Adrenal gland (tissue), 9 donors: ENCODE measurements at regions not wholly inside any gene's neighbourhood (a gene's known extent, or its start where the extent isn't known, plus 50 kb on each side); places are given as distances from the start of the nearest gene placed in this dataset.

Experiments used
- DNase-seq, 7 donors: peaks; one replicate each; pipeline ENCODE4 v3.0.0-alpha.2; 2019 to 2020
- H3K27ac ChIP-seq, 5 donors: fragments of 200-600 bp; sonication (generic) in 4 of 5; 1 replicate in 3 of 5; 2 replicates in 2 of 5; pipeline versions ENCODE4 v1.5.1 to v1.8.0; 2016 to 2020; ENCODE audit warnings: mild to moderate bottlenecking in 1 of 5
- H3K27me3 ChIP-seq: fragments of 200-600 bp; 2 replicates; pipeline ENCODE4 v1.8.0; 2021
- H3K36me3 ChIP-seq, 2 donors: fragments of 200-600 bp; replicated peaks in 1 of 2; 1 replicate in 1 of 2; 2 replicates in 1 of 2; pipeline versions ENCODE4 v1.5.1 to v1.8.0; 2018 to 2022
- H3K4me1 ChIP-seq, 2 donors: fragments of 200-600 bp; replicated peaks in 1 of 2; 1 replicate in 1 of 2; 2 replicates in 1 of 2; pipeline versions ENCODE4 v1.5.1 to v1.8.0; 2018 to 2021
- H3K4me3 ChIP-seq, 4 donors: fragments of 200-600 bp; sonication (generic) in 3 of 4; one replicate each; pipeline ENCODE4 v1.5.1; 2016 to 2018
- H3K9me3 ChIP-seq, 3 donors: fragments of 200-600 bp; sonication (generic) in 1 of 3; replicated peaks in 1 of 3; 1 replicate in 2 of 3; 2 replicates in 1 of 3; pipeline versions ENCODE4 v1.5.1 to v1.8.0; 2016 to 2021
- POLR2A ChIP-seq, 2 donors: fragments of 450-650 bp; IDR thresholded peaks; one replicate each; pipeline ENCODE4 v1.6.1; 2017; ENCODE audit warnings: antibody characterized with exemption in 2 of 2, mild to moderate bottlenecking in 2 of 2, moderate library complexity in 1 of 2
- WGBS, 4 donors: extraction: QIAGEN DNeasy Blood & Tissue Kit in 2 of 4; methylation state at CpG; one replicate each; pipeline versions ENCODE4 v1.1.5 to v1.1.7; 2013 to 2017; 5-methylcytosine and 5-hydroxymethylcytosine counted together
- intact Hi-C, 2 donors: fragments of 100-400 bp; cut with DNase I; formaldehyde crosslinking; loops; one replicate each; pipeline versions ENCODE4 v1.14.1 to v1.15.0; 2022 to 2023
- TF ChIP-seq, protein P1 (sequence below), 6 experiments: fragments of 450-650 bp in 4 of 6; fragments of 200-600 bp in 2 of 6; sonication (generic) in 1 of 6; IDR thresholded peaks; 1 replicate in 5 of 6; 2 replicates in 1 of 6; pipeline versions ENCODE4 v1.5.1 to v1.8.0; 2016 to 2021; ENCODE audit warnings: antibody characterized with exemption in 6 of 6, mild to moderate bottlenecking in 2 of 6, moderate library complexity in 1 of 6
- donor health status: healthy with polysubstance abuse.
- donor health status: Bipolar disorder and iron deficiency.
- donor health status: DM: yes; HTN: yes; CAD: no.
- donor health status: DM: no; HTN: no; CAD: no.
- donor health status: DM: no; HTN: no; CAD: no.

- peaks cover 0 to 6% of the 10 kb centered on the region in 2 donors for H3K4me1 ChIP-seq
- H3K9me3 ChIP-seq, result no peaks in the 10 kb centered on the region
- no peak overlapping the region for H3K4me3 ChIP-seq
- 75 to 82% (median 78%) methylated on average over 5 of the region's 5 CpGs for WGBS, 4 donors
- intact Hi-C loops, result no loop called here
- DNase-seq, result no peak
- TF ChIP-seq POLR2A (IDR thresholded peaks at IDR 0.05), result no peak
- TF ChIP-seq, protein P1, sequence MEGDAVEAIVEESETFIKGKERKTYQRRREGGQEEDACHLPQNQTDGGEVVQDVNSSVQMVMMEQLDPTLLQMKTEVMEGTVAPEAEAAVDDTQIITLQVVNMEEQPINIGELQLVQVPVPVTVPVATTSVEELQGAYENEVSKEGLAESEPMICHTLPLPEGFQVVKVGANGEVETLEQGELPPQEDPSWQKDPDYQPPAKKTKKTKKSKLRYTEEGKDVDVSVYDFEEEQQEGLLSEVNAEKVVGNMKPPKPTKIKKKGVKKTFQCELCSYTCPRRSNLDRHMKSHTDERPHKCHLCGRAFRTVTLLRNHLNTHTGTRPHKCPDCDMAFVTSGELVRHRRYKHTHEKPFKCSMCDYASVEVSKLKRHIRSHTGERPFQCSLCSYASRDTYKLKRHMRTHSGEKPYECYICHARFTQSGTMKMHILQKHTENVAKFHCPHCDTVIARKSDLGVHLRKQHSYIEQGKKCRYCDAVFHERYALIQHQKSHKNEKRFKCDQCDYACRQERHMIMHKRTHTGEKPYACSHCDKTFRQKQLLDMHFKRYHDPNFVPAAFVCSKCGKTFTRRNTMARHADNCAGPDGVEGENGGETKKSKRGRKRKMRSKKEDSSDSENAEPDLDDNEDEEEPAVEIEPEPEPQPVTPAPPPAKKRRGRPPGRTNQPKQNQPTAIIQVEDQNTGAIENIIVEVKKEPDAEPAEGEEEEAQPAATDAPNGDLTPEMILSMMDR (IDR thresholded peaks at IDR 0.05), result no peak
- no peaks in the 10 kb centered on the region for H3K27me3 ChIP-seq
- no peak overlapping the region for H3K27ac ChIP-seq
- no peaks in the 10 kb centered on the region for H3K36me3 ChIP-seq
Observed at GRCh38 chr9:92185681-92186080, 70.5 kb upstream of the SPTLC1 start.

GRCh38 chr9:92185096-92185495 lies 69.9 kb upstream of the SPTLC1 start:
- no peaks in the 10 kb centered on the region for H3K27me3 ChIP-seq
- DNase-seq, result peak in 1 of 7 donors; percentile 29
- no peak overlapping the region for H3K27ac ChIP-seq
- H3K4me1 ChIP-seq, result peaks cover 0 to 8% of the 10 kb centered on the region in 2 donors
- H3K36me3 ChIP-seq, result no peaks in the 10 kb centered on the region
- H3K9me3 ChIP-seq, result no peaks in the 10 kb centered on the region
- TF ChIP-seq, protein P1 (IDR thresholded peaks at IDR 0.05), result no peak
- TF ChIP-seq POLR2A (IDR thresholded peaks at IDR 0.05), result no peak
- WGBS, 4 donors, result 87 to 93% (median 91%) methylated on average over 8 to 9 of the region's 9 CpGs
- intact Hi-C loops, result no loop called here
- no peak overlapping the region for H3K4me3 ChIP-seq

DNA sequence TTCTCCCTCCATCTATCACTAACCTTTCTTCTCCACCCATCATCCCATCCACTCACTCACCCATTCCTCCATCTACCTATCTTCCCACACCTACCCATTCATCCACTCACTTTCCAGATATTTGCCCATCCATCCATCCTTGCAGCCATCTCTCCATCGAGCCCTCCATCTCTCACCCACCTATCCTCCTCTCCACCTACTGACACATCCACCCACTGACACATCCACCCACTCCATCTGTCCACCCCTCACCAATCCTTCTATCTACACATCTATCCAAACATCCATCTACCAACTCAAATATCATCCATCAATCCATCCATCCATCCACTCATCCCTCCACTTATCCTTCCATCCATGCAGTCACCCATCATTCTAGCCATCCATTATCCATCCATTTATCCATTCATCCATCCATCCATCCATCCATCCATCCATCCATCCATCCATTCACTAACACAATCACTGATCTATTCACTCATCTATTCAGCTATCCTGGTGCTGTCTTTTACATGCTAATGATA lies 68.9 kb upstream of the SPTLC1 start:
- H3K27me3 ChIP-seq, result no peaks in the 10 kb centered on the region
- H3K9me3 ChIP-seq, result no peaks in the 10 kb centered on the region
- intact Hi-C loops, result loop anchor here in 1 of 2 donors (5.0 kb wide), 1 partner anchor 572 kb away; no protein-coding TSS in a partner anchor
- WGBS, 4 donors, result 76 to 93% (median 83%) methylated on average over 1 of the region's 1 CpG
- peaks cover 0 to 8% of the 10 kb centered on the region in 2 donors for H3K4me1 ChIP-seq
- H3K4me3 ChIP-seq, result no peak overlapping the region
- H3K27ac ChIP-seq, result no peak overlapping the region
- H3K36me3 ChIP-seq, result no peaks in the 10 kb centered on the region
- TF ChIP-seq, protein P1 (IDR thresholded peaks at IDR 0.05), result no peak
- TF ChIP-seq POLR2A (IDR thresholded peaks at IDR 0.05), result no peak
- no peak for DNase-seq

GRCh38 chr9:92183449-92183848 lies 68.2 kb upstream of the SPTLC1 start:
- intact Hi-C loops, result loop anchor here in 1 of 2 donors (5.0 kb wide), 1 partner anchor 571 kb away; no protein-coding TSS in a partner anchor
- H3K4me1 ChIP-seq, result peaks cover 0 to 8% of the 10 kb centered on the region in 2 donors
- no peaks in the 10 kb centered on the region for H3K9me3 ChIP-seq
- no peak for TF ChIP-seq POLR2A (IDR thresholded peaks at IDR 0.05)
- TF ChIP-seq, protein P1 (IDR thresholded peaks at IDR 0.05), result no peak
- no peak overlapping the region for H3K27ac ChIP-seq
- H3K4me3 ChIP-seq, result no peak overlapping the region
- DNase-seq, result no peak
- no peaks in the 10 kb centered on the region for H3K36me3 ChIP-seq
- 80 to 84% (median 82%) methylated on average over 4 to 5 of the region's 5 CpGs for whole genome bisulfite sequencing, 4 donors
- no peaks in the 10 kb centered on the region for H3K27me3 ChIP-seq
